ENCODE measurements at regions not wholly inside any gene's neighbourhood (a gene's known extent, or its start where the extent isn't known, plus 50 kb on each side); places are given as distances from the start of the nearest gene placed in this dataset.
"Not testable (repeated sequence)": the region's sequence is repeated elsewhere in the genome, so short reads cannot be mapped to it uniquely, and the experiment has no call there.

GRCh38 chr3:115287198-115287597 is 140.1 kb upstream of the ZBTB20 start:
- DNase-seq (ENCODE audit: low read depth): no peak
- TF ChIP-seq CTCF (IDR thresholded peaks at IDR 0.05; ENCODE audit: insufficient read depth, low read depth, low read length, missing control alignments): no peak
- no peak overlapping the region for H3K4me3 ChIP-seq (ENCODE audit: low read depth, low read length)

- no peak for DNase-seq (ENCODE audit: low read depth)
- TF ChIP-seq CTCF (IDR thresholded peaks at IDR 0.05; ENCODE audit: insufficient read depth, low read depth, low read length, missing control alignments): no peak
- no peak overlapping the region for H3K4me3 ChIP-seq (ENCODE audit: low read depth, low read length)
Observed at GRCh38 chr3:115292131-115292530, 145.0 kb upstream of the ZBTB20 start.

GRCh38 chr3:115292677-115293165 is 145.6 kb upstream of the ZBTB20 start:
- no peak for TF ChIP-seq CTCF (IDR thresholded peaks at IDR 0.05; ENCODE audit: insufficient read depth, low read depth, low read length, missing control alignments)
- DNase-seq (ENCODE audit: low read depth): no peak
- H3K4me3 ChIP-seq (ENCODE audit: low read depth, low read length): no peak overlapping the region

GRCh38 chr3:115293321-115293720 is 146.2 kb upstream of the ZBTB20 start:
- DNase-seq (ENCODE audit: low read depth): no peak
- H3K4me3 ChIP-seq (ENCODE audit: low read depth, low read length): no peak overlapping the region
- no peak for TF ChIP-seq CTCF (IDR thresholded peaks at IDR 0.05; ENCODE audit: insufficient read depth, low read depth, low read length, missing control alignments)

GRCh38 chr3:115301364-115301860 is 154.3 kb upstream of the ZBTB20 start:
- no peak overlapping the region for H3K4me3 ChIP-seq (ENCODE audit: low read depth, low read length)
- no peak for TF ChIP-seq CTCF (IDR thresholded peaks at IDR 0.05; ENCODE audit: insufficient read depth, low read depth, low read length, missing control alignments)
- DNase-seq (ENCODE audit: low read depth): no peak

- not testable (repeated sequence) for H3K4me3 ChIP-seq (ENCODE audit: low read depth, low read length); DNase-seq (ENCODE audit: low read depth)
Observed at GRCh38 chr3:115317953-115318352, 170.9 kb upstream of the ZBTB20 start.

GRCh38 chr3:115321400-115321805 is 174.3 kb upstream of the ZBTB20 start:
- H3K4me3 ChIP-seq (ENCODE audit: low read depth, low read length): no peak overlapping the region
- DNase-seq (ENCODE audit: low read depth): peak; percentile 10
- no peak for TF ChIP-seq CTCF (IDR thresholded peaks at IDR 0.05; ENCODE audit: insufficient read depth, low read depth, low read length, missing control alignments)

All from GM12865 (cell line).